Astrocyte (in vitro differentiated cells and primary cell): ENCODE measurements at regions not wholly inside any gene's neighbourhood (a gene's known extent, or its start where the extent isn't known, plus 50 kb on each side); places are given as distances from the start of the nearest gene placed in this dataset.

Experiments used
- DNase-seq: peaks from one replicate; pipeline ENCODE4 v3.0.0-alpha.2; 2010; ENCODE audit warnings: low read depth
- FAIRE-seq: peaks from 2 replicates; lab custom pipeline; 2011; peaks lifted over from hg19 to GRCh38; lab: Jason Lieb, UNC
- H2AFZ ChIP-seq: 2 replicates; pipeline ENCODE4 v1.6.0; 2012; ENCODE audit warnings: low read depth, low read length, inconsistent platforms
- H3K27ac ChIP-seq: 2 replicates; pipeline ENCODE4 v1.5.1; 2011; ENCODE audit warnings: low read depth, low read length, inconsistent platforms
- H3K27me3 ChIP-seq: 2 replicates; pipeline ENCODE4 v1.6.0; 2011; ENCODE audit warnings: low read length, inconsistent platforms; ENCODE audit not compliant: insufficient read depth
- H3K36me3 ChIP-seq: 2 replicates; pipeline ENCODE4 v1.5.1; 2011; ENCODE audit warnings: low read length, inconsistent platforms; ENCODE audit not compliant: insufficient read depth
- H3K4me1 ChIP-seq: 2 replicates; pipeline ENCODE4 v1.5.1; 2011; ENCODE audit warnings: low read length, inconsistent platforms; ENCODE audit not compliant: insufficient read depth
- H3K4me2 ChIP-seq: 2 replicates; pipeline ENCODE4 v1.6.0; 2012; ENCODE audit warnings: low read length, inconsistent platforms
- H3K4me3 ChIP-seq: 2 replicates; pipeline ENCODE4 v1.5.1; 2011; ENCODE audit warnings: low read depth, mild to moderate bottlenecking, low read length, inconsistent platforms; ENCODE audit not compliant: insufficient read depth
- H3K79me2 ChIP-seq: 2 replicates; pipeline ENCODE4 v1.6.0; 2012; ENCODE audit warnings: mild to moderate bottlenecking, low read length, inconsistent platforms; ENCODE audit not compliant: insufficient read depth
- H3K9ac ChIP-seq: 2 replicates; pipeline ENCODE4 v1.6.0; 2012; ENCODE audit warnings: mild to moderate bottlenecking, low read length, inconsistent platforms
- H3K9me3 ChIP-seq: 2 replicates; pipeline ENCODE4 v1.5.1; 2012; ENCODE audit warnings: low read depth, mild to moderate bottlenecking, low read length, inconsistent platforms; ENCODE audit not compliant: insufficient read depth
- H4K20me1 ChIP-seq: 2 replicates; pipeline ENCODE4 v1.6.0; 2012; ENCODE audit warnings: low read length, inconsistent platforms; ENCODE audit not compliant: insufficient read depth
- H3K27ac Mint-ChIP-seq: one replicate; pipeline ENCODE4 v1.8.0; 2021; ENCODE audit warnings: mild to moderate bottlenecking, mixed read lengths; ENCODE audit not compliant: unreplicated experiment
- H3K27me3 Mint-ChIP-seq: one replicate; pipeline ENCODE4 v1.8.0; 2021; ENCODE audit warnings: low read depth, mixed read lengths; ENCODE audit not compliant: unreplicated experiment
- H3K36me3 Mint-ChIP-seq: one replicate; pipeline ENCODE4 v1.8.0; 2021; ENCODE audit warnings: low read depth, mixed read lengths; ENCODE audit not compliant: unreplicated experiment
- H3K4me1 Mint-ChIP-seq: one replicate; pipeline ENCODE4 v1.8.0; 2021; ENCODE audit warnings: low read depth, mixed read lengths; ENCODE audit not compliant: unreplicated experiment
- H3K4me3 Mint-ChIP-seq: one replicate; pipeline ENCODE4 v1.8.0; 2021; ENCODE audit warnings: mild to moderate bottlenecking, moderate library complexity, mixed read lengths; ENCODE audit not compliant: unreplicated experiment
- H3K9me3 Mint-ChIP-seq: one replicate; pipeline ENCODE4 v1.8.0; 2021; ENCODE audit warnings: mild to moderate bottlenecking, mixed read lengths; ENCODE audit not compliant: unreplicated experiment
- EZH2 ChIP-seq: IDR thresholded peaks from 2 replicates; pipeline ENCODE4 v1.6.1; 2012; ENCODE audit warnings: mild to moderate bottlenecking, low read length, inconsistent platforms; ENCODE audit not compliant: insufficient read depth
- TF ChIP-seq, protein P1 (sequence below): IDR thresholded peaks from 2 replicates; pipeline ENCODE4 v1.5.1; 2011; ENCODE audit warnings: low read depth, mild to moderate bottlenecking, inconsistent platforms, low read length, moderate library complexity; ENCODE audit not compliant: insufficient read depth

DNA sequence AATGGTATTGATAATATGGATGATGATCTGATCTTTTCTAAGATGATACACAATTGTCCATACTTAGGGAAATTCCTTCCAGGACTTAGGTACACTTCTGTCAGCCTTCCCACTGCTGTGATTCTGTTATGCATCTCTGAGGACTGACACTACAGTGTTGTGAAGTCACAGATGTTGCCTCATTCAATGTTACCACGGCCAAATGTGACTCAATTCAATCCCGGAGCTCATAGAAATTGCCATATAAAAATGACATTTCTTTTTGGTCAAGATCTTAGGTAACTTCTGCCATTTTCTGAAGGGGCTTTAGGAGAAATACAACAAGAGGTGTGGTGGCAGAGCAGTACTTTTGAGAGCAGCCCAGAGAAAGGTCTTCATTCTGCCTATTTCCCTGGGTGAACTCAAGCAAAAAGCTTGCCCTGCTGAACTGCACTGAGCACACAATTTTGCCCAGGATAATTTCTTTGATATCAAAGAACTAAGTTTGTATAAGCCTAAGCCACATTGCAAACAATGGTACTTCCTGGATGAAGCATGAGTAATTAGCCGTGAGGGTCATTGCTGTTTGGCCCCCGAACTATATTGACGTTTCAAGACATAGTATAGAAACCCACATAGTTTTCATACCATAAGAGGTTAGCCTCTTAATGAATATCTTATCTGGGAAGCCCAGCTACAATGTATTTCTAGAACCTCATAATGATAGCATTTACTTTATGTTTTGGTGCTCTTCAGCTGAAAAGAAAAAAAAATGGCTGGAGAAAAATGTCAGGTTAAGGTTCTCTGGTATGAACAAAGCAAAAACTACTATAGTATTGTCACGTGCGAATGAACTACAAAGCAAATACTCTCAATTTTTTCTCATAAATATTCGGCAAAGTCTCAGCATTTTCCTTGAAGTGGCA lies 437.4 kb downstream of the MEIS1 start:
- no peak overlapping the region for H3K4me3 ChIP-seq
- peak overlapping the region; percentile 44 for H3K27ac ChIP-seq
- H3K9me3 ChIP-seq = no peaks in the 10 kb centered on the region
- DNase-seq = peak; percentile 74
- peak overlapping the region; percentile 14 for H3K4me2 ChIP-seq
- peak; percentile 55 for FAIRE-seq
- Mint-ChIP-seq H3K9me3 (no peaks in the 10 kb centered on the region), H3K27ac (no peak overlapping the region), H3K4me1 (peaks cover 43% of the 10 kb centered on the region), H3K4me3 (no peak overlapping the region), H3K36me3 (no peaks in the 10 kb centered on the region), H3K27me3 (no peaks in the 10 kb centered on the region)
- no peaks in the 10 kb centered on the region for H3K79me2 ChIP-seq
- H3K9ac ChIP-seq = peak overlapping the region; percentile 28
- H2AFZ ChIP-seq = peak overlapping the region; percentile 21
- peaks cover 36% of the 10 kb centered on the region for H3K4me1 ChIP-seq
- H3K36me3 ChIP-seq = no peaks in the 10 kb centered on the region
- TF ChIP-seq EZH2 = no peak
- TF ChIP-seq, protein P1, sequence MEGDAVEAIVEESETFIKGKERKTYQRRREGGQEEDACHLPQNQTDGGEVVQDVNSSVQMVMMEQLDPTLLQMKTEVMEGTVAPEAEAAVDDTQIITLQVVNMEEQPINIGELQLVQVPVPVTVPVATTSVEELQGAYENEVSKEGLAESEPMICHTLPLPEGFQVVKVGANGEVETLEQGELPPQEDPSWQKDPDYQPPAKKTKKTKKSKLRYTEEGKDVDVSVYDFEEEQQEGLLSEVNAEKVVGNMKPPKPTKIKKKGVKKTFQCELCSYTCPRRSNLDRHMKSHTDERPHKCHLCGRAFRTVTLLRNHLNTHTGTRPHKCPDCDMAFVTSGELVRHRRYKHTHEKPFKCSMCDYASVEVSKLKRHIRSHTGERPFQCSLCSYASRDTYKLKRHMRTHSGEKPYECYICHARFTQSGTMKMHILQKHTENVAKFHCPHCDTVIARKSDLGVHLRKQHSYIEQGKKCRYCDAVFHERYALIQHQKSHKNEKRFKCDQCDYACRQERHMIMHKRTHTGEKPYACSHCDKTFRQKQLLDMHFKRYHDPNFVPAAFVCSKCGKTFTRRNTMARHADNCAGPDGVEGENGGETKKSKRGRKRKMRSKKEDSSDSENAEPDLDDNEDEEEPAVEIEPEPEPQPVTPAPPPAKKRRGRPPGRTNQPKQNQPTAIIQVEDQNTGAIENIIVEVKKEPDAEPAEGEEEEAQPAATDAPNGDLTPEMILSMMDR = no peak
- no peaks in the 10 kb centered on the region for H3K27me3 ChIP-seq
- no peaks in the 10 kb centered on the region for H4K20me1 ChIP-seq

DNA sequence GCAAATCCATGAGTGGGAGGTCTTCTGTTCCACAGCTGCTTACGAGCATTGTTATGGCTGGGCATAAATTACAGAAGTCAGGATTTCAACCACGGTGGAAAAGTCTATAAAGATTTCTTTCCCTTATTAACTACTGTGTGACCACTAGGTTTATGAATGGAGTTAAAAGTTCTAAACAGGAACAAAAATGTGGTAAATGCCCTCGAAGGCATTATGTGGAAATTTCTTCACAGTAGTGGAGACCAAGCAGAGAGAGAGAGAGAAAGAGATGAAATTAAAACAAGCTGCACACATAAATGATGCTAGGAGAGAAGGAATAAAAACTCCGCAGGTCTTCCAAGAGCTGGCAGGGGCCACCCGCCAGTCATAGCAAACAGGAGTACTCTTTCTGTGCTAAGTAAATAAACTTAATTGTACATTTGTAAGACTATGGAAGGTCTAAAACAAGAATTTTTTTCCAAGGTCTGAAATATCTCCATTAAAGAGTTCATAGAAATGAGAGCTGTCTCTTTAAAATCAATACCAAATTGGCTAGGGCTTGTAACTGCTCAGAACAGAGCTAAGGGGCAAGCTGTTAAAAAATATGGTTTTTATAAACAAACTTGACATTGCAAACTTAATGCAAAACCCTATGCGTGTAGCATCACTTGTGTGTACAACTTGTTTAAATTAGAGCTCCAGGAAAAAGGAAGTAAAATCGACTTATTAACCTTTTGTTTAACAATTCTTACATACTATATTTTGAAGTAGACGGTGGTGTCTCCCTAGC lies 438.2 kb downstream of the MEIS1 start:
- Histone ChIP-seq H3K36me3 (no peaks in the 10 kb centered on the region), H3K4me3 (no peak overlapping the region), H3K4me1 (peaks cover 30% of the 10 kb centered on the region), H3K9ac (peak overlapping the region; percentile 24), H3K4me2 (peak overlapping the region; percentile 14), H3K9me3 (no peaks in the 10 kb centered on the region), H3K27ac (peak overlapping the region; percentile 44), H3K79me2 (no peaks in the 10 kb centered on the region), H4K20me1 (no peaks in the 10 kb centered on the region), H2AFZ (no peak overlapping the region), H3K27me3 (no peaks in the 10 kb centered on the region)
- no peak for TF ChIP-seq EZH2
- TF ChIP-seq, protein P1 = no peak
- H3K27me3 Mint-ChIP-seq = no peaks in the 10 kb centered on the region
- no peak overlapping the region for H3K4me3 Mint-ChIP-seq
- H3K4me1 Mint-ChIP-seq = peaks cover 36% of the 10 kb centered on the region
- DNase-seq (no peak), FAIRE-seq (peak; percentile 13)
- no peaks in the 10 kb centered on the region for H3K9me3 Mint-ChIP-seq
- no peaks in the 10 kb centered on the region for H3K36me3 Mint-ChIP-seq
- H3K27ac Mint-ChIP-seq = no peak overlapping the region
